K562 (cell line): ENCODE measurements at regions not wholly inside any gene's neighbourhood (a gene's known extent, or its start where the extent isn't known, plus 50 kb on each side); places are given as distances from the start of the nearest gene placed in this dataset.

ENCODE experiments used
- ATAC-seq: fragments of 200-7000 bp; cut with Tn5 transposase; 3 replicates; pipeline ENCODE4 v1.9.1; 2020; ENCODE audit warnings: moderate library complexity
- BruUV-seq: library from RNA; stranded (reverse); fragments of 400-500 nt; replicated peaks from 2 replicates; lab custom pipeline; 2021; lab: Mats Ljungman, UMichigan
- CTCF ChIA-PET: fragments of 300-600 bp; formaldehyde crosslinking; extraction: SDS; loops from one replicate; lab custom pipeline; 2021; ENCODE audit warnings: low intra/inter-chr PET ratio; lab: Yijun Ruan, JAX
- POLR2A ChIA-PET: fragments of 300-600, 350-650 bp; sonication (Branson Sonifier 250); formaldehyde crosslinking; extraction: SDS; loops from one replicate; lab custom pipeline; 2021; ENCODE audit warnings: antibody characterized with exemption, inconsistent platforms; lab: Yijun Ruan, JAX
- DNase-seq, 4 experiments: peaks; one replicate each; pipeline versions ENCODE4 v3.0.0 to v3.0.0-alpha.2; 2011 to 2018; ENCODE audit warnings: low spot score in 3 of 4, mixed read lengths in 3 of 4; ENCODE audit errors: extremely low read depth in 1 of 4
- FAIRE-seq: peaks from 2 replicates; lab custom pipeline; 2011; peaks lifted over from hg19 to GRCh38; lab: Jason Lieb, UNC
- H2AFZ ChIP-seq: 2 replicates; pipeline ENCODE4 v1.6.0; 2011; ENCODE audit warnings: low read depth, low read length, control low read depth, inconsistent platforms
- H3K27ac ChIP-seq: fragments of 200-600 bp; 3 replicates; pipeline ENCODE4 v1.8.0; 2011; ENCODE audit warnings: low read depth, mild to moderate bottlenecking, control low read depth, inconsistent platforms, low read length, moderate library complexity, mixed read lengths; ENCODE audit errors: extremely low read depth
- H3K27me3 ChIP-seq, 2 experiments: fragments of 300-600 bp in 1 of 2; 2 replicates in 1 of 2; 3 replicates in 1 of 2; pipeline versions ENCODE4 v1.6.0 to v1.8.0; 2011; ENCODE audit warnings: inconsistent platforms in 2 of 2, low read length in 2 of 2, mild to moderate bottlenecking in 1 of 2, mixed read lengths in 1 of 2, moderate library complexity in 1 of 2; ENCODE audit not compliant: control insufficient read depth in 2 of 2, insufficient read depth in 2 of 2
- H3K36me3 ChIP-seq: fragments of 300-600 bp; 3 replicates; pipeline ENCODE4 v1.8.0; 2011; ENCODE audit warnings: mild to moderate bottlenecking, low read length, inconsistent platforms; ENCODE audit not compliant: control insufficient read depth, insufficient read depth
- H3K4me1 ChIP-seq, 2 experiments: fragments of 200-600 bp in 1 of 2; replicated peaks in 1 of 2; 2 replicates in 1 of 2; 3 replicates in 1 of 2; pipeline versions ENCODE4 v1.5.1 to v1.8.0; 2011; ENCODE audit warnings: inconsistent platforms in 2 of 2, low read length in 2 of 2, mild to moderate bottlenecking in 1 of 2, mixed read lengths in 1 of 2, moderate library complexity in 1 of 2; ENCODE audit not compliant: control insufficient read depth in 2 of 2, insufficient read depth in 2 of 2
- H3K4me2 ChIP-seq: 2 replicates; pipeline ENCODE4 v1.6.1; 2011; ENCODE audit warnings: low read length, control low read depth, inconsistent platforms, mixed read lengths; ENCODE audit not compliant: insufficient read depth
- H3K4me3 ChIP-seq: fragments of 200-600 bp; sonication (generic), shearing (Covaris generic); 2 replicates; pipeline ENCODE4 v1.5.1; 2016; ENCODE audit warnings: control low read depth, inconsistent platforms
- H3K79me2 ChIP-seq: fragments of 200-600 bp; 3 replicates; pipeline ENCODE4 v1.8.0; 2011; ENCODE audit warnings: low read length, inconsistent platforms; ENCODE audit not compliant: control insufficient read depth, insufficient read depth
- H3K9ac ChIP-seq, 2 experiments: 2 replicates each; pipeline versions ENCODE4 v1.6.0 to v1.6.1; 2011; ENCODE audit warnings: low read depth in 2 of 2, low read length in 2 of 2, control low read depth in 1 of 2, inconsistent platforms in 1 of 2, mild to moderate bottlenecking in 1 of 2, mixed read lengths in 1 of 2; ENCODE audit not compliant: insufficient read depth in 1 of 2
- H3K9me1 ChIP-seq: one replicate; pipeline ENCODE4 v1.6.0; 2011; ENCODE audit warnings: inconsistent platforms, mild to moderate bottlenecking, low read length, moderate library complexity; ENCODE audit not compliant: control insufficient read depth, insufficient read depth
- H3K9me3 ChIP-seq: replicated peaks from 2 replicates; pipeline ENCODE4 v1.5.1; 2011; ENCODE audit warnings: low read depth, low read length, inconsistent platforms; ENCODE audit not compliant: control insufficient read depth, insufficient read depth
- H4K20me1 ChIP-seq: replicated peaks from 2 replicates; pipeline ENCODE4 v1.6.1; 2011; ENCODE audit warnings: low read length, inconsistent platforms, mixed read lengths; ENCODE audit not compliant: control insufficient read depth, insufficient read depth
- BHLHE40 ChIP-seq: IDR thresholded peaks from 2 replicates; pipeline ENCODE4 v1.6.1; 2011; ENCODE audit warnings: low read length, improper control_type of control experiment
- E2F4 ChIP-seq: sonication (generic); formaldehyde crosslinking; IDR thresholded peaks from 2 replicates; pipeline ENCODE4 v1.8.0; 2022; ENCODE audit warnings: mild to moderate bottlenecking, low read depth, missing genetic modification reagents
- FOXP4 ChIP-seq: sonication (generic); formaldehyde crosslinking; IDR thresholded peaks from 2 replicates; pipeline ENCODE4 v1.8.0; 2022; ENCODE audit warnings: mild to moderate bottlenecking, missing genetic modification reagents, borderline replicate concordance
- GMEB1 ChIP-seq: fragments of 250-450 bp; sonication (Bioruptor Pico); IDR thresholded peaks from 2 replicates; pipeline ENCODE4 v1.4.0; 2020; ENCODE audit warnings: mild to moderate bottlenecking
- HOXB6 ChIP-seq: fragments of 250-450 bp; sonication (Bioruptor Pico); IDR thresholded peaks from 2 replicates; pipeline ENCODE4 v1.5.1; 2022; ENCODE audit warnings: mild to moderate bottlenecking, borderline replicate concordance
- KDM5B ChIP-seq: fragments of 200-600 bp; sonication (generic); IDR thresholded peaks from 2 replicates; pipeline ENCODE4 v1.6.1; 2012; ENCODE audit warnings: low read depth, mild to moderate bottlenecking, moderate library complexity, low read length, control low read depth, inconsistent platforms; ENCODE audit not compliant: insufficient replicate concordance
- NRF1 ChIP-seq, 2 experiments: fragments of 450-650 bp; IDR thresholded peaks in 1 of 2; conservative IDR thresholded peaks in 1 of 2; 2 replicates each; pipeline ENCODE4 v1.6.1; 2014; ENCODE audit warnings: mild to moderate bottlenecking in 2 of 2
- PML ChIP-seq: IDR thresholded peaks from 2 replicates; pipeline ENCODE4 v1.6.1; 2012; ENCODE audit warnings: low read length, inconsistent platforms
- RNF2 ChIP-seq: sonication (generic); IDR thresholded peaks from 2 replicates; pipeline ENCODE4 v1.6.1; 2016
- SP2 ChIP-seq: IDR thresholded peaks from 2 replicates; pipeline ENCODE4 v1.6.1; 2011; ENCODE audit warnings: mild to moderate bottlenecking, low read depth, low read length, moderate library complexity; ENCODE audit not compliant: poor library complexity, severe bottlenecking; ENCODE audit errors: extremely low read depth
- U2AF2 ChIP-seq: fragments of 200-400 bp; formaldehyde crosslinking; optimal IDR thresholded peaks from 2 replicates; pipeline ENCODE3; 2017; ENCODE audit warnings: low read depth, mild to moderate bottlenecking, low read length
- YBX1 ChIP-seq: fragments of 450-650 bp; IDR thresholded peaks from 2 replicates; pipeline ENCODE4 v1.7.1; 2016; ENCODE audit warnings: mild to moderate bottlenecking
- ZNF217 ChIP-seq: sonication (generic); formaldehyde crosslinking; IDR thresholded peaks from 2 replicates; pipeline ENCODE4 v1.8.0; 2022; ENCODE audit warnings: mild to moderate bottlenecking, missing genetic modification reagents
- ZNF253 ChIP-seq: fragments of 250-450 bp; sonication (Bioruptor Pico); conservative IDR thresholded peaks from 2 replicates; pipeline ENCODE4 v1.6.1; 2021; ENCODE audit warnings: mild to moderate bottlenecking
- ZNF431 ChIP-seq: sonication (generic); formaldehyde crosslinking; IDR thresholded peaks from 2 replicates; pipeline ENCODE4 v1.8.0; 2022; ENCODE audit warnings: mild to moderate bottlenecking, missing genetic modification reagents
- ZNF586 ChIP-seq: fragments of 450-650 bp; formaldehyde crosslinking; conservative IDR thresholded peaks from 2 replicates; pipeline ENCODE4 v1.4.0; 2020; ENCODE audit warnings: mild to moderate bottlenecking, moderate library complexity
- ZNF766 ChIP-seq: fragments of 200-800 bp; sonication (Bioruptor generic); conservative IDR thresholded peaks from 2 replicates; pipeline ENCODE4 v1.6.1; 2016; ENCODE audit warnings: missing genetic modification characterization, missing compliant biosample characterization
- WGBS: fragments of 100-300 bp; shearing (Covaris generic); methylation state at CpG from one replicate; pipeline ENCODE4 v1.1.6; 2016; ENCODE audit warnings: low coverage, mixed read lengths; ENCODE audit not compliant: insufficient coverage; ENCODE audit errors: missing lambda C conversion rate; 5-methylcytosine and 5-hydroxymethylcytosine counted together
- in situ Hi-C: fragments of 300-500 bp; cut with MboI; formaldehyde crosslinking; loops from 4 replicates; pipeline ENCODE4 v1.15.0; 2018; ENCODE audit warnings: inconsistent platforms, mixed read lengths
- intact Hi-C: fragments of 100-400 bp; cut with micrococcal nuclease; formaldehyde crosslinking; loops from 2 replicates; pipeline ENCODE4 v1.14.2; 2022
- TF ChIP-seq, protein P1 (sequence below): fragments of 200-800 bp; sonication (Bioruptor generic); IDR thresholded peaks from 2 replicates; pipeline ENCODE4 v1.6.1; 2017; ENCODE audit warnings: missing genetic modification characterization, missing compliant biosample characterization

GRCh38 chr3:36653095-36653494 is 111.3 kb downstream of the DCLK3 start (continued):
- TF ChIP-seq ZNF217 (CRISPR knock-in tag), result no peak
- TF ChIP-seq FOXP4, result no peak
- TF ChIP-seq ZNF586 (CRISPR knock-in tag), result no peak
- no peak for TF ChIP-seq NRF1 (conservative IDR thresholded peaks at IDR 0.05 in 1 of 2, IDR thresholded peaks at IDR 0.05 in 1 of 2)
- no peak for TF ChIP-seq U2AF2
- TF ChIP-seq PML, result no peak
- peak; percentile 67; the same call in 1 of the 2 replicates for TF ChIP-seq ZNF766 (CRISPR knock-in tag)
- TF ChIP-seq, protein P1, sequence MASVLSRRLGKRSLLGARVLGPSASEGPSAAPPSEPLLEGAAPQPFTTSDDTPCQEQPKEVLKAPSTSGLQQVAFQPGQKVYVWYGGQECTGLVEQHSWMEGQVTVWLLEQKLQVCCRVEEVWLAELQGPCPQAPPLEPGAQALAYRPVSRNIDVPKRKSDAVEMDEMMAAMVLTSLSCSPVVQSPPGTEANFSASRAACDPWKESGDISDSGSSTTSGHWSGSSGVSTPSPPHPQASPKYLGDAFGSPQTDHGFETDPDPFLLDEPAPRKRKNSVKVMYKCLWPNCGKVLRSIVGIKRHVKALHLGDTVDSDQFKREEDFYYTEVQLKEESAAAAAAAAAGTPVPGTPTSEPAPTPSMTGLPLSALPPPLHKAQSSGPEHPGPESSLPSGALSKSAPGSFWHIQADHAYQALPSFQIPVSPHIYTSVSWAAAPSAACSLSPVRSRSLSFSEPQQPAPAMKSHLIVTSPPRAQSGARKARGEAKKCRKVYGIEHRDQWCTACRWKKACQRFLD, result no peak
- no peak for TF ChIP-seq YBX1
- TF ChIP-seq, all 486 proteins: peak for 7

DNA sequence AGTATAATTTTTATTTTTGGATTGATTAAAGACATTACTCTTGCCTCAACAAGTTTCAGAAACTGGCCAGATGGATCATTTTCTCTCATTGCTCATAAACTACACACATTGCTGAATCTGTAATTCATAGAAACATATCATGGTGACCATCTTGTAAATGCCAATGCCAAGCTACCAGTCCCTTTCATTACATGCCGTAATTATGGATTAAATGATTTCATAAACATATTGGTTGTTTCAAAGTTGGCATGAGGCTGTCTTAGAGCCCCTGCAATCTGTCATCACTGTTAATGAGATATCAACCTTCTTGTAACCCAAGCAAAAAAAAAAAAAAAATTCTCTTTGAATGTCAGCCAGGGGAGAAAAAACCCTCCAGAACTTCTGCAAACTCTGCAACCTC is 112.2 kb downstream of the DCLK3 start:
- ChIA-PET CTCF (no interaction called here), POLR2A (no interaction called here)
- FAIRE-seq (no peak), ATAC-seq (no peak), DNase-seq (no peak)
- Histone ChIP-seq H3K9me3 (no peaks in the 10 kb centered on the region), H3K4me2 (no peak overlapping the region), H3K27me3 (no peaks in the 10 kb centered on the region), H2AFZ (no peak overlapping the region), H3K36me3 (no peaks in the 10 kb centered on the region), H4K20me1 (no peaks in the 10 kb centered on the region), H3K9me1 (no peaks in the 10 kb centered on the region), H3K4me3 (no peak overlapping the region), H3K9ac (no peak overlapping the region), H3K27ac (no peak overlapping the region), H3K79me2 (no peaks in the 10 kb centered on the region), H3K4me1 (no peaks in the 10 kb centered on the region; a peak in 1 of 5 replicates)
- in situ Hi-C loops (no loop called here), intact Hi-C loops (no loop called here)
- 0% methylated on average over 1 of the region's 1 CpG for WGBS
- BruUV-seq, result no TSS peak
- TF ChIP-seq E2F4 (CRISPR knock-in tag), result no peak
- no peak for TF ChIP-seq BHLHE40
- no peak for TF ChIP-seq RNF2
- TF ChIP-seq ZNF253, result no peak
- no peak for TF ChIP-seq HOXB6 (CRISPR knock-in tag)
- TF ChIP-seq ZNF431 (CRISPR knock-in tag), result no peak
- TF ChIP-seq KDM5B, result no peak
- TF ChIP-seq SP2, result no peak
- TF ChIP-seq GMEB1 (CRISPR knock-in tag), result no peak
